Spleen (tissue), 7 donors: ENCODE measurements at regions not wholly inside any gene's neighbourhood (a gene's known extent, or its start where the extent isn't known, plus 50 kb on each side); places are given as distances from the start of the nearest gene placed in this dataset.

Experiments
- POLR2A ChIP-seq, 3 donors: fragments of 450-650 bp; IDR thresholded peaks; one replicate each; pipeline ENCODE4 v1.5.1; 2017; ENCODE audit warnings: antibody characterized with exemption in 3 of 3, mild to moderate bottlenecking in 1 of 3
- POLR2AphosphoS5 ChIP-seq, 3 donors: sonication (generic); formaldehyde crosslinking; IDR thresholded peaks; one replicate each; pipeline ENCODE4 v1.5.1; 2017; ENCODE audit warnings: antibody characterized with exemption in 3 of 3
- TF ChIP-seq, protein P1 (sequence below), 11 experiments: fragments of 200-600 bp in 7 of 11; fragments of 450-650 bp in 4 of 11; sonication (generic) in 4 of 11; IDR thresholded peaks in 8 of 11; conservative IDR thresholded peaks in 3 of 11; 1 replicate in 7 of 11; 2 replicates in 4 of 11; pipeline versions ENCODE4 v1.4.0 to v1.8.0; 2016 to 2021; ENCODE audit warnings: antibody characterized with exemption in 11 of 11, inconsistent platforms in 4 of 11, mild to moderate bottlenecking in 1 of 11
- donor health status: DM: no; HTN: no; CAD: no; lungs with moderate emphysema.
- donor health status: DM: no; HTN: no; CAD: no.
- donor health status: DM: no; HTN: no; CAD: no.

DNA sequence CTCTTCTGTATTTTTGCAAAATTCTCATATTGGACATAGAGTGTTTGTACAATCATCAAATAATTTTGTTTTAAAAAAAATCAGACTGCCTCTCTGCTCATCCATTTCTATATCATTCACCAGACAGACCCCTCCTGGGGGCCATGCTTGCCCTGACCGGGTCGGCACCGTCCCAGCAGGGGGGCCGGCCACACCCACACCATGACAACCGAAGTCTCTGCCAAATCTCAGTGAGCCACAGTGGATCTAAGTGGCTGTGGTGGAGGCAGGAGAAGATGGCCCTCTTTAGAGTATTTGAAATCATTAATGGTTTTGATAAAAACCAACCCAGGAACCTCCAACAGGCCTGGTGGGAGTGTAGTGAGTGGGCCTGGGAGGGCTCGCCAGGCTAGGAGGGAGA, 66.9 kb upstream of the ADRA2C start:
- TF ChIP-seq, protein P1, sequence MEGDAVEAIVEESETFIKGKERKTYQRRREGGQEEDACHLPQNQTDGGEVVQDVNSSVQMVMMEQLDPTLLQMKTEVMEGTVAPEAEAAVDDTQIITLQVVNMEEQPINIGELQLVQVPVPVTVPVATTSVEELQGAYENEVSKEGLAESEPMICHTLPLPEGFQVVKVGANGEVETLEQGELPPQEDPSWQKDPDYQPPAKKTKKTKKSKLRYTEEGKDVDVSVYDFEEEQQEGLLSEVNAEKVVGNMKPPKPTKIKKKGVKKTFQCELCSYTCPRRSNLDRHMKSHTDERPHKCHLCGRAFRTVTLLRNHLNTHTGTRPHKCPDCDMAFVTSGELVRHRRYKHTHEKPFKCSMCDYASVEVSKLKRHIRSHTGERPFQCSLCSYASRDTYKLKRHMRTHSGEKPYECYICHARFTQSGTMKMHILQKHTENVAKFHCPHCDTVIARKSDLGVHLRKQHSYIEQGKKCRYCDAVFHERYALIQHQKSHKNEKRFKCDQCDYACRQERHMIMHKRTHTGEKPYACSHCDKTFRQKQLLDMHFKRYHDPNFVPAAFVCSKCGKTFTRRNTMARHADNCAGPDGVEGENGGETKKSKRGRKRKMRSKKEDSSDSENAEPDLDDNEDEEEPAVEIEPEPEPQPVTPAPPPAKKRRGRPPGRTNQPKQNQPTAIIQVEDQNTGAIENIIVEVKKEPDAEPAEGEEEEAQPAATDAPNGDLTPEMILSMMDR (IDR thresholded peaks at IDR 0.05 in 8 of 11, conservative IDR thresholded peaks at IDR 0.05 in 3 of 11): no peak
- TF ChIP-seq POLR2A (IDR thresholded peaks at IDR 0.05): no peak
- no peak for TF ChIP-seq POLR2AphosphoS5 (IDR thresholded peaks at IDR 0.05)
